Uterus (tissue), 2 donors: ENCODE measurements at regions not wholly inside any gene's neighbourhood (a gene's known extent, or its start where the extent isn't known, plus 50 kb on each side); places are given as distances from the start of the nearest gene placed in this dataset.

Source experiments
- CTCF ChIP-seq, 4 experiments: fragments of 200-600 bp in 2 of 4; fragments of 450-650 bp in 2 of 4; sonication (generic) in 2 of 4; IDR thresholded peaks; one replicate each; pipeline ENCODE4 v1.5.1; 2016 to 2019; ENCODE audit warnings: antibody characterized with exemption in 4 of 4, mild to moderate bottlenecking in 2 of 4, moderate library complexity in 1 of 4
- POLR2A ChIP-seq, 2 donors: fragments of 450-650 bp; IDR thresholded peaks; one replicate each; pipeline ENCODE4 v1.6.1; 2016; ENCODE audit warnings: antibody characterized with exemption in 2 of 2, mild to moderate bottlenecking in 1 of 2, moderate library complexity in 1 of 2

- no peak for TF ChIP-seq CTCF (IDR thresholded peaks at IDR 0.05)
- TF ChIP-seq POLR2A (IDR thresholded peaks at IDR 0.05): no peak
These were observed 83.0 kb upstream of the RANBP6 start for GRCh38 chr9:6098431-6098830.
